SW480 (cell line): ENCODE measurements at regions not wholly inside any gene's neighbourhood (a gene's known extent, or its start where the extent isn't known, plus 50 kb on each side); places are given as distances from the start of the nearest gene placed in this dataset.
"Not testable (repeated sequence)": the region's sequence is repeated elsewhere in the genome, so short reads cannot be mapped to it uniquely, and the experiment has no call there.

Experiments used
- DNase-seq: peaks from one replicate; pipeline ENCODE4 v3.0.0-alpha.2; 2016; ENCODE audit warnings: low spot score

- not testable (repeated sequence) for DNase-seq
Measured at GRCh38 chr14:106618471-106618951, 1092.1 kb downstream of the TMEM121 start.

DNA sequence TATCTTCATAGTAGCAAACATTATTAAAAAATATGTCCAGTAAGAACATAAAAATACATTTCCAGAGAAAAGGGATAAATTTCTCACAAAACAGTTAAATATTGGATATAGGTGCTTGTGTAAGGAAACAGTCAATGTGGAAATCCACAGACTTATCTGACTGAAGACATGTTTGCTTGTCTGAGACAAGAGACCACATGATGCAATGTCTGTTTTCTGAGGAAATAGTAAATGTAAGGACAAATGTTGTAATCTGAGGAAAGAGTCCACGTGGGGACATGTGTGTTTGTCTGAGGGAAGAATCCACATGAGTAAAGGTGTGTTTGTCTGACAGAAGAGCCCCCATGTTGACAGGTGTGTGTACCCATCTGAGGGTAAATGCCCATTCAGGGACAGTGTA is 1093.2 kb downstream of the TMEM121 start:
- no peak for DNase-seq

DNA sequence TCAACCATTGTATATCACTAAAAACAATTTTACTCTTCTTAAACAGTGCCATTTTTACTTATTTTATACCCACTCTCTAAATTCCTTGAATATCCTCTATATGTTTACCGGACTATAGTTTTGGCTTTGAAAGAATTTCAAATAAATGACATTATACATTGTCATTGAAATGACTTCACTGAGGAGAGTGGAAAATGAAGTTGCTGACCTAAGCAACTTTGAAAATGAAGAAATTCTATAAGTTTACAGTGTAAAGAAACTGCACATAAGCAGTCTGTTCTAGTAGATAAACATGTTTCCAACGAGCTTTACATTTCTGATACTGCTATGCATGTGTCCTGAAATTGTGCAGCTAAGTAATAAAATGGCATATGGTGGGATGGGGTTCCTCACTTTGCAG is 1094.0 kb downstream of the TMEM121 start:
- DNase-seq, result no peak

DNA sequence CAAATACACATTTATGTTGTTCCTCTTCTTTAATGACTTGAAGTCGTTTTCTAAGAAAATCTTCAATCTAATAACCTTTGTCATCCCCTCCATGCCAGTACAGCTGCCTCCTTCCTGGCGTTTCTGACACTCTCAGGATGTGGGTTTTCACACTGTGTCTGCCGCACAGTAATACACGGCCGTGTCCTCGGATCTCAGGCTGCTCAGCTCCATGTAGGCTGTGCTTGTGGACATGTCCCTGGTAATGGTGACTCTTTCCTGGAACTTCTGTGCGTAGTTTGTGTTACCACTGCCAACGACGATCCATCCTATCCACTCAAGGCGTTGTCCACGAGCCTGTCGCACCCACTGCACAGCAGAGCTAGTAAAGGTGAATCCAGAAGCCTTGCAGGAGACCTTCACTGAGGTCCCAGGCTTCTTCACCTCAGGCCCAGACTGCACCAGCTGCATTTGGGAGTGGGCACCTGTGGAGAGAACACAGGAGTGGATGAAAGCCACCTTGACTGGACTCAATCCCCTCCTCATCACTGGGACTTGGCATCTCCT is 1095.9 kb downstream of the TMEM121 start:
- no peak for DNase-seq

GRCh38 chr14:106625186-106625585 is 1098.8 kb downstream of the TMEM121 start:
- DNase-seq, result no peak

DNA sequence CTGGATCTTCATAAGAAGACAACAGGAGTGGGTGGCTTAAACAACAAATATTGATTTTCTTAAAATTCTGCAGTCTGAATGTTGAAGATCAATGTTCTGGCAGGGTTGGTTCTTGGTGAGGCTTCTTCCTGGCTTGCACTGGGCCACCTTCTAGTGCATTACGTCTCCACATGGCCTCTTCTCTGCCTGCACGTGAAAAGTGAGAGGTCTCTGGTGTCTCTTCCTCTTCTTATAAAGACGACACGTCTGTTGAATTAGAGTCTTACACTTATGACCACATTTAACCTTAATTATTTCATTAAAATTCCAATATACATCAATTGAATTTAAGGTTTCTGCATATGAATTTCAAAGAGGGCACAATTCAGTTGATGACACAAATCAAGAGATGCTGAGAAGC is 1100.1 kb downstream of the TMEM121 start:
- DNase-seq, result not testable (repeated sequence)

DNA sequence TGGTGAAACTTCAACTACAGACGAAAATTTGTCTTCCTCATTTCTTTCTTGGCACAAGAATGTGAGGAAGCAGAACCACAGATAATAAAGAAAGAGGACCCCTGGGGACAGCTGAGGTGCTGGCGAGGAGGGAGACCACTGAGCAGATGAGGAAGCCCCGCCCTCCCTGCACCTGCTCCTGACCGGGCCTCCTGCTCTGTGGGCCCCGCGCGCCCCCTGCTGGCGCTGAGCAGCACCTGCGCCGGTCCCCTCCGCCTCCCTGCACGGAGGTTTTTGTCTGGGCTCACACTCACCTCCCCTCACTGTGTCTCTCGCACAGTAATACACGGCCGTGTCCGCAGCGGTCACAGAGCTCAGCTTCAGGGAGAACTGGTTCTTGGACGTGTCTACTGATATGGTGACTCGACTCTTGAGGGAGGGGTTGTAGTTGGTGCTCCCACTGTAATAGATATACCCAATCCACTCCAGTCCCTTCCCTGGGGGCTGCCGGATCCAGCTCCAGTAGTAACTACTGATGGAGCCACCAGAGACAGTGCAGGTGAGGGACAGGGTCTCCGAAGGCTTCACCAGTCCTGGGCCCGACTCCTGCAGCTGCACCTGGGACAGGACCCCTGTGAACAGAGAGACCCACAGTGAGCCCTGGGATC is 1100.7 kb downstream of the TMEM121 start:
- DNase-seq, result peak; percentile 43

- no peak for DNase-seq
Measured at GRCh38 chr14:106631879-106632278, 1105.5 kb downstream of the TMEM121 start.

DNA sequence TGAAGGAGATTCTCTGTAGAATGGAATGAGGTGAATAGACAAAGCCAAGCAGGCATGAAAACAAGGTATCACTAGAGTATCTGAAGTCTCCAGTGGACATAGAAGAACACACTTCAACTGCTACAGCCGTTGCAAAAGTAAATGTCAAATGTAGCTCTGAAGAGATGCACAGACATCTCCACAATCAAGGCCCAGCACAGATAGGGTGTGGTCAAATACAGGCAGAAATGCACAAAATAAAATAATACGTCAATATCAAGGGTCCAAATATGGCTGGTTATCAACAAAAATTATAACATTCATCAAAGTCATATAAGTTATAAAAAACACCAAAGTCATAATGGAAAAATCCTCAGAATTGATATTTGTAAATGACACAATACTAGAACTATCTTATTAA is 1107.3 kb downstream of the TMEM121 start:
- no peak for DNase-seq

DNA sequence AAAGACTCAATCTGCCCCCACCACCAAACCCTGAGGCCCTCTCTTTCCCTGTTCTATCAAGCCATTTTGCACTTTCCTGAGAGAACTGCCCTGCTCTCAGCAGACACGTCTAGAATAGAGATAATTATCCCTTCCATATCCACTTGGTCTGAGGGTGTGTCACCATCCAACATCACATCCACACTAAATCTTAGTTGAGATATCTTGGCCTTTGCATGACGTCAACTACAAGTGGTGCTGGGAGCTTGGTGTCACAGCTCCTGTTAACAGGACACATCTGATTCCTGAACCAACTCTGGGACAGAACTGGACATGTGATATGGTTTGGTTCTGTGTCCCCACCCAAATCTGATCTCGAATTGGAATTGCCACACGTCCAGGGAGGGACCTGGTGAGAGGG is 1109.2 kb downstream of the TMEM121 start:
- no peak for DNase-seq

DNA sequence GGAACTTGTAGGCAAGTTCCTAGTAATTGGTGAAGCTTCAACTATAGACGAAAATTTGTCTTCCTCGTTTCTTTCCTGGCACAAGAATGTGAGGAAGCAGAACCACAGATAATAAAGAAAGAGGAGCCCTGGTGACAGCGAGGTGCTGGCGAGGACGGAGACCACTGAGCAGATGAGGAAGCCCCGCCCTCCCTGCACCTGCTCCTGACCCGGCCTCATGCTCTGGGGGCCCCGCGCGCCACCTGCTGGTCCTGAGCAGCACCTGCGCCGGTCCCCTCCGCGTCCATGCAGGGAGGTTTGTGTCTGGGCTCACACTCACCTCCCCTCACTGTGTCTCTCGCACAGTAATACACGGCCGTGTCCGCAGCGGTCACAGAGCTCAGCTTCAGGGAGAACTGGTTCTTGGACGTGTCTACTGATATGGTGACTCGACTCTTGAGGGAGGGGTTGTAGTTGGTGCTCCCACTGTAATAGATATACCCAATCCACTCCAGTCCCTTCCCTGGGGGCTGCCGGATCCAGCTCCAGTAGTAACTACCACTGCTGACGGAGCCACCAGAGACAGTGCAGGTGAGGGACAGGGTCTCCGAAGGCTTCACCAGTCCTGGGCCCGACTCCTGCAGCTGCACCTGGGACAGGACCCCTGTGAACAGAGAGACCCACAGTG is 1112.5 kb downstream of the TMEM121 start:
- peak; percentile 60 for DNase-seq

- no peak for DNase-seq
Measured at GRCh38 chr14:106642090-106642489, 1115.7 kb downstream of the TMEM121 start.

DNA sequence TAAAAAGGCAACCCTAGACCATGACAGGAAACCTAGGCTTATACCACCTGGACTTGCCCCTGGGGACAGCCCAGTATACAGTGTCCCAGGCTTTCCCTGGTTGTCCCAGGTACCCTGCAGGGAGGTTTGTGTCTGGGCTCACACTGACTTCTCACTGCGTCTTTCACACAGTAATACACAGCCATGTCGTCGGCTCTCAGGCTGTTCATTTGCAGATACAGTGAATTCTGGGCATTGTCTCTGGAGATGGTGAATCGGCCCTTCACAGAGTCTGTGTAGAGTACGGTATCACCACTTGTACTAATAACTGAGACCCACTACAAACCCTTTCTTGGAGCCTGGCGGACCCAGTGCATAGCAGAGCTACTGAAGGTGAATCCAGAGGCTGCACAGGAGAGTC is 1116.6 kb downstream of the TMEM121 start:
- DNase-seq, result not testable (repeated sequence)

DNA sequence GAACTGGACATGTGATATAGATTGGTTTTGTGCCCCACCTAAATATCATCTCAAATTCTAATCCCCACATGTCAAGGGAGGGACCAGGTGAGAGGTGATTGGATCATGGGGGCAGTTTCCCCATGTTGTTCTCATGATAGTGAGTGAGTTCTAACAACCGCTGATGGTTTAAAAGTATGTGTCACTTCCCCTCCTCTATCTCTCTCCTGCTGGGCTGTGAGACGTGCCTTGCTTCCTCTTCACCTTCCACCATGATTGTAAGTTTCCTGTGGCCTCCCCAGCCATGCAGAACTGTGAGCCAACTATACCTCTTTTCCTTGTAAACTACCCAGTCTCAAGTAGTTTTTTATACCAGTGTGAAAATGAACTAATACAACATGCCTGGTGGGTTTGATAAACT is 1122.5 kb downstream of the TMEM121 start:
- not testable (repeated sequence) for DNase-seq

- DNase-seq, result no peak
Measured at GRCh38 chr14:106651016-106651415, 1124.6 kb downstream of the TMEM121 start.

DNA sequence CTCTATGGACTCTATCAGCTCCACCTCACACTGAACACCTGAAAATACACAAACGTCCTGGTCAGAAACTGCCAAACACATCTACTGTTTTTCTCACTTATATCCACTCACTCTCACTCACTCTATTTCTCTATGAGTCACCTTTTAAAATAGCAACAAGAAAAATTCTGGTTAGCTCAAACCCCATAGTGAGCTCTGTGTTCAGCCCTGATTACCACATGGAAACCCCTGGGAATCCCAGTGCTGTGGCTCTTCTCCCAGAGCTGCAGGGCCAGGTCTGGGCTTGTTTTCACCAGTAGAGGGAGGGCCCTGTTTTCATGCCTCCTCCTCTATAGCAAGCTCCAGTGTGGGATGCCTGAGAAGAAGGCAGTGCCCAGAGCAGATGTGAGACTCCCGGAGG is 1126.1 kb downstream of the TMEM121 start:
- DNase-seq, result peak; percentile 20

DNA sequence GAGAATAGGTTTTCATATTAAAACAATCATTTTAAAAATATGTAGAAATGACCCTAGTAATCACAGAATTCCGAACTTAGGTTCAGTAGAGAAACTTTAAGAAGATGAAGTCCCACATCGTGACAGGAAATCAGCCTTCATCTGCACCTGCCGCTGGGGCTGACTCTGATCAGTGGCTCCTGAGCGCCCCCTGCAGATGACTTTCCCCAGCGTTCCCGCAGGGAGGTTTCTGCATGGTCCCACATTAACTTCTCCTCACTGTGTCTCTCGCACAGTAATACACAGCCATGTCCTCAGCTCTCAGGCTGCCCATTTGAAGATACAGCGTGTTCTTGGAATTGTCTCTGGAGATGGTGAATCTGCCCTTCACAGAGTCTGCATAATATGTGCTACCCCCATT is 1131.1 kb downstream of the TMEM121 start:
- no peak for DNase-seq

DNA sequence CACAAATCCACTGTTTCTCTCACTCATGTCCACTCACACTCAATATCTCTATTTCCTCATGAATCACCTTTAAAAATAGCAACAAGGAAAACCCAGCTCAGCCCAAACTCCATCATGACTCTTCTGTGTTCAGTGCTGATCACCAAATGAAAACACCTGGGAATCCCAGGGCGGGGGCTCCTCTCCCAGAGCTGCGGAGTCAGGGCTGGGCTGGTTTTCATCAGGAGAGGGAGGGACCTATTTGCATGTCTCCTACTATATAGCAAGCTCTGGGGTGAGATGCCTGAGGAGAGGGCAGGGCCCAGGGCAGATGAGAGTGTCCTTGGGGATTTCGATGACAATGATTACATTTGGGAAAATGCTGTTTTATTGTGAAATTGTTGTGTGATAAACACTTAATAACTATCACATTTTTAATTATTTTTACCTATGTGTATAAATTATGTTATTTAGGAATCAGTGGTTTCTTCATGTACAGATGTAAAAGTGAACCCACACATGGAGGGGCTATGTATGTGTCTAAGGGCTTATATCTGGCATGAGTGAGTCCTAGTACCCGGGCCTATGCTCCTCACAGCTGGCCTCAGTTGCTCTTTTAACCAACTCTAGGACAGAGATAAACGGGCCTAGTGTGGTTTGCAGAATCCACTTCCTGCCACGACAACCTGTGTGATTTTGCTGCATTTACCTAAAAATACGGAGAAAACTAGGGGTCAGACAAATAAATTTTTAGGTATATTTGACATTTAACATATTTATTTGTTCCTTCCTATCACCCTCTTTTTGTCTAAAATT is 1131.9 kb downstream of the TMEM121 start:
- DNase-seq, result not testable (repeated sequence)

DNA sequence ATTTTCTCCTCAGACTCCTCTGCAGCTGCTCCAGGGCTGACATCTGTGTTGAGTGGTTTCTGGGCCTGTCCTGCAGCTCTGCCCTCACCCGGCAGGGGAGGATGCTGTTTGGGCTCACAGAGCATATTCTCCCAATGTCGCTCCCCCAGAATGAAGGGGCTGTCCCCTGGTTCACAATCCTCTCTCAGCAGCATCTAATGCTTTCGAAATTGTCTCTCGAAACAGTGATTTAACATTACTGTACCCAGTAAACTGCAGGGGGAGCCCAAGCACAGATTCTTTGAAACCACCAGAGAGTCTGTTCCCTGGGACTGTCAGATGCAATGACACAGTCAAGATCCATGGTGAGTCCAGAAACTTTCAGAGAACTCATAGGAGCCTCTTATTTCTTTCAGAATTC is 1135.2 kb downstream of the TMEM121 start:
- peak; percentile 58 for DNase-seq

GRCh38 chr14:106662936-106663550 is 1136.7 kb downstream of the TMEM121 start:
- DNase-seq, result no peak

- DNase-seq, result not testable (repeated sequence)
Measured at GRCh38 chr14:106663805-106664410, 1137.5 kb downstream of the TMEM121 start.

DNA sequence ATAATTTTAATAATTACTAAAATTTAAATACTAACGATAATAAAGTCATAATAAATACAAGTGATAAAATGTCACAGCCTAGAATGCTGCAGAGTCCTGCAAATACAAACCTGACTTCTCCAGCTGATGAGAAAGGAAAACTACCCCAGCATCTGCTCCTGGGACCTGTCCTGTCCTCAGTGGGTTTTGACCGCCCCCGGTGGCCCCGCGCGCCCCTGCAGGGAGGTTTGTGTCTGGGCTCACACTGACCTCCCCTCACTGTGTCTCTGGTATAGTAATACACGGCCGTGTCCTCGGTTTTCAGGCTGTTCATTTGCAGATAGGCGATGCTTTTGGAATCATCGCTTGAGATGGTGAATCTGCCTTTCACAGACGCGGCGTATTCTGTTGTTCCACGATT is 1139.4 kb downstream of the TMEM121 start:
- DNase-seq, result no peak
